IPS-18c (cell line): ENCODE measurements at regions not wholly inside any gene's neighbourhood (a gene's known extent, or its start where the extent isn't known, plus 50 kb on each side); places are given as distances from the start of the nearest gene placed in this dataset.

Source experiments
- H3K4me3 ChIP-seq: 2 replicates; pipeline ENCODE4 v1.7.0; 2013; ENCODE audit warnings: low read depth, mild to moderate bottlenecking, low read length, moderate library complexity; ENCODE audit not compliant: insufficient read depth
- H3K9me3 ChIP-seq: one replicate; pipeline ENCODE4 v1.6.1; 2013; ENCODE audit warnings: mild to moderate bottlenecking, low read length, moderate library complexity; ENCODE audit not compliant: control insufficient read depth, insufficient read depth

DNA sequence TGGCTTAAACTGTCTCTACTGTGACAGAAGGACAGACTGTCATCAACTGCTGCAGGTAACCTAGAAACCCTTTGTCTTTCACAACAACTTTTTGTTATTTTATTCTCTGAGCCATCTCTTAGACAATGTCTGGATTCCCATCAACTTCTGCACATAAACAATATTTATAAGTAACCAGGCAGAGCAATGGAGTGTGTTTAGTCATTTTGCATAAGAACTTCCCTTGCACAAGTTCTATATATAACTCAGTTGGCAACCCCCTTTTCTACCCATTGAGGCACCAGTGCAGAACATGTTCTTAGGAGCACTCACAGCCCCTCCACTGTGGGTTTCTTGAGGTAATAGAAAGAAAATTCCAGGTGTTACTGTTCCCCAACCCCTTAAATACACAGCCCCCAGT is 65.0 kb upstream of the IL6 start:
- no peaks in the 10 kb centered on the region for H3K9me3 ChIP-seq
- no peak overlapping the region for H3K4me3 ChIP-seq

- no peaks in the 10 kb centered on the region for H3K9me3 ChIP-seq
- H3K4me3 ChIP-seq, result no peak overlapping the region
Measured at GRCh38 chr7:22660732-22661131, 66.3 kb upstream of the IL6 start.

- no peaks in the 10 kb centered on the region for H3K9me3 ChIP-seq
- H3K4me3 ChIP-seq, result no peak overlapping the region
Measured at GRCh38 chr7:22660293-22660692, 66.7 kb upstream of the IL6 start.

GRCh38 chr7:22659741-22660140 is 67.3 kb upstream of the IL6 start:
- Histone ChIP-seq H3K4me3 (no peak overlapping the region), H3K9me3 (no peaks in the 10 kb centered on the region)

GRCh38 chr7:22658031-22658430 is 69.0 kb upstream of the IL6 start:
- H3K9me3 ChIP-seq, result no peaks in the 10 kb centered on the region
- no peak overlapping the region for H3K4me3 ChIP-seq

DNA sequence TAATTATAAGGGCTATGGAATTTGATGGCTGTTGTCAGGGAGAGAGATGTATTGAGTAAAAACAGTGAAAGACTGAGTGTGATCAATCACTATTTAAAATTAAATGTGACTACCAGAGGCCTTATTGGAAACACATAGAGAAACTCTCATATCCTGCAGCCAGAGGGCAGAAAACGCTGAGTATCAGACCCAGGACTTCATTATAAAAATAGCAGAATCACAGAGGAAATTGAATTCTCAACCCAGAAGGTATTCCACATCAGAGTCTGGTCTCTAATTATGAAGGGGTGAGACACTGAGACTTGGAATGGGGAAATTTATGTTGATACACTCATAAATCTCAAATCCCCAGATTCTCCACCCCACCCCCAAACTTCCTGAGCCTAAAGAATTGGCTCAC is 69.5 kb upstream of the IL6 start:
- no peak overlapping the region for H3K4me3 ChIP-seq
- no peaks in the 10 kb centered on the region for H3K9me3 ChIP-seq

GRCh38 chr7:22655781-22656180 is 71.2 kb upstream of the IL6 start:
- H3K4me3 ChIP-seq, result no peak overlapping the region

DNA sequence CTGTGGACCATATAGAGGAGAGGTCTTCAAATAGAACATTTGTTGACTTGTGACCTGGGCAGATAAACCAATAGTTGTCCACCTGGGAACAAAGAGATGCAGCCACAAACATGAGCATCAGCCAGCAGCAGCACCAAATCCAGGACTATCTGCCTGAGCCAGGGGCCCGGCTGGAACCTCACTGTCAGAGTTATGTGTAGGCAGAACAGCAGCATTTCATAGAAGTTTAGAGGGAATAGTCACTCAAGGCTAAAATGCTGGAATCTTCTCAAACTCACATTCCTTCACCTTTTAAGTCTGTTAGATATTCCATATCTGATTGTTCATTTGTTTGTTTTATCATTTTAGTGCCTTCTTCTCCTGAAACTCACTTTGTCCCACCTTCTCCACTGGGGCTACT is 72.2 kb upstream of the IL6 start:
- Histone ChIP-seq H3K4me3 (no peak overlapping the region), H3K9me3 (no peaks in the 10 kb centered on the region)

More at GRCh38 chr7:22655781-22656180, 71.2 kb upstream of the IL6 start:
- no peaks in the 10 kb centered on the region for H3K9me3 ChIP-seq

DNA sequence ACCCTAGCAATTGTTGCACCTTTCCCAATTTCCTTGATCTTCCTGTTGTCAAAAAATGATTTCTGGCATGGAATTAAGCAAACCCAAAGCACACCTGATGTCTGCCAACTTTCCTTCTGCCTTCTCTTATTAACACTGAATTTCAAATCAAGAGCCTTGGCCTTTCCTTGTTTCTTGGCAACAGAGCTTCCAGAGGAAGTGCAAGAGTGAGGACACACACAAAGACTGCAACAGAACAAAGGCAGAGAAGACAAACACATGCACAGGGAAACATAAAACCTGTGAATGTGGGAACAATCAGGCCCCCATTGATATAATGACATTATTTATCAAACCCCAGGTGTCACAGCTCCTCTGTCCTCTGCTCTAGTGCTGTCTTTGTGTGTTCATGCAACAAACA is 73.0 kb upstream of the IL6 start:
- Histone ChIP-seq H3K4me3 (no peak overlapping the region), H3K9me3 (no peaks in the 10 kb centered on the region)

DNA sequence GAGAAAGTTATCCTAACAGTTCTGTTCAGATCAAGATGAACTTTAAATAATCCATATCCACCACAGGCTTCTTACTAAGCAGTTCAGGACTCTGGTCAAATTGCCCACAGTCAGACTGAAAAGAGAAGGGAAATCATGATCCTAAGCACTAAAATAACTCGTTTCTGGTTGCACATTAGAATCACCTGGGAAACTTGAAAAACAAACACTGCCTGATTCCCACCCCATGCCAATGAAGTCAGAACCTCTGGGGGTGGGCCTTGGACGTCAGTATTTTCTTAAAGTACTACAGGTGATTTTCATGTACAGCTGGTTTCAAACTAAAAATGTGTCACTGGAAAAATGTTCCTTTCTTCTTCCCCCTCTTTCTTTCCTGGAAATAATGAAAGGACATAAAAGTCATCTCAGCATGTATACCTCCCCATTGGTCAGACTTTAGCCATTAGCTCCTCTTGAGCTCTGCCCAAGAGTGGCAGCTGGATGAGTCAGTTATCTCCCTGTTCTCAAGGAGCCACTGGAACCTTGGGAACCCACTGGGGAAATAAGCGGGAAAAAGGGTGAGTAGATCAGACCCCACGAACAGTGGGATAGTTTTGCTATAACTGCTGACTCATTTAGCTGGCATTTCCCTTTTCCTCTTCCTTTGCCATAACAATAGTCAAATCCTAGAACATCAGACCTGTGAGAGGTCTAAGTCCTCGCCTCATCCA is 75.3 kb upstream of the IL6 start:
- no peak overlapping the region for H3K4me3 ChIP-seq
- H3K9me3 ChIP-seq, result no peaks in the 10 kb centered on the region

- Histone ChIP-seq H3K9me3 (no peaks in the 10 kb centered on the region), H3K4me3 (no peak overlapping the region)
Measured at GRCh38 chr7:22651036-22651435, 76.0 kb upstream of the IL6 start.

DNA sequence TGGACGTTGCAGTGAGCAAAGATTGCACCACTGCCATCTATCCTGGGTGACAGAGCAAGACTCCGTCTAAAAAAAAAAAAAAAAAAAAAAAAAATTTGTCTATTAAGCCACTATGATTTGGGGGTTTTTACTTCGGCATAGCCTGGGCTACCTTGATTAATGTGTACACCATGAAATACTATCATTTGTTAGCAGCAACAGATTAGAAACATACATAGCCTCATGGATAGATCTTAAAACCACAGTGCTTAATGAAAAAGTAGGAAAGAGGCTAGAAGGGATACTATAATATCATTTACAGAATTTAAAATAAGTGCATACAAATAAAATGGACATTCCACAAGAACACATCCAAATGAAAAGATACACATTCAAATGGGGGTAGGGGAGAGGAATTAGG is 77.3 kb upstream of the IL6 start:
- no peaks in the 10 kb centered on the region for H3K9me3 ChIP-seq

DNA sequence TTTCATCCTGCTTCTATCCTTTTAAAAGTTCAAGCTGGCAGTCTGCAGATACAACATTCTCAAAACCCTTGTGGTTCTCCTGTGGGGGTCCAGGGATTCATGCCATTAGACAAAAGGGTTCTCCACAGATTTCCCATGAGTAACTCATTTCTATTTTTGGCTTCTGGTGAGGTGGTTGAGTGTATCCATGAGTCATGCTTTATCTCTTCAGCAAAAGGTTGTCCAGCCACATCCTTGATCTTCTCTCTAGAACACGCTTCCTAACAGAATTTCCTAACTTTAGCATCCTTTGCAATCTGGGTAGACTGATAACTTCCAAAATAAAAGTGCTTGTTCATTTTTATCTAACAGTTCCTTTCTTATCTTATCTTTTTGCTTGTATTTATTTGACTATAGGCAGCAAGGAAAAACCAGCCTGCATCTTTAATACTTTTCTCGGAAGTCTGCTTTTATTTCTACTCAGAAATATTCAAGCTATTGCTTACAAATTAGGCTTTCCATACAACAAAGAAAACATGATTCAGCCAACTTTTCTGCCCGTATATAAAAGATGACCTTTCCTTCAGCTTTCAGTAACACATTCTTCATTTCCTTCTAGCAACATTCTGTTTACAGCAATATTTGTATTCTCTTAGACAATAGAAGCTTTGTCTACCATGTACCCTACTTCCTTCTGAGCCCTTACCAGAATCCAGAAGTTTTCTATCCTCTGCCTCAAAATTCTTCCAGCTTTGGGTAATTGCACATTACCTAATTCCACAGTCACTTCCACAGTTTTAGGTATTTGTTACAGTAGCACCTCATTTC is 79.3 kb upstream of the IL6 start:
- H3K4me3 ChIP-seq, result no peak overlapping the region
- no peaks in the 10 kb centered on the region for H3K9me3 ChIP-seq

More for the DNA sequence above, 77.3 kb upstream of the IL6 start:
- no peak overlapping the region for H3K4me3 ChIP-seq

DNA sequence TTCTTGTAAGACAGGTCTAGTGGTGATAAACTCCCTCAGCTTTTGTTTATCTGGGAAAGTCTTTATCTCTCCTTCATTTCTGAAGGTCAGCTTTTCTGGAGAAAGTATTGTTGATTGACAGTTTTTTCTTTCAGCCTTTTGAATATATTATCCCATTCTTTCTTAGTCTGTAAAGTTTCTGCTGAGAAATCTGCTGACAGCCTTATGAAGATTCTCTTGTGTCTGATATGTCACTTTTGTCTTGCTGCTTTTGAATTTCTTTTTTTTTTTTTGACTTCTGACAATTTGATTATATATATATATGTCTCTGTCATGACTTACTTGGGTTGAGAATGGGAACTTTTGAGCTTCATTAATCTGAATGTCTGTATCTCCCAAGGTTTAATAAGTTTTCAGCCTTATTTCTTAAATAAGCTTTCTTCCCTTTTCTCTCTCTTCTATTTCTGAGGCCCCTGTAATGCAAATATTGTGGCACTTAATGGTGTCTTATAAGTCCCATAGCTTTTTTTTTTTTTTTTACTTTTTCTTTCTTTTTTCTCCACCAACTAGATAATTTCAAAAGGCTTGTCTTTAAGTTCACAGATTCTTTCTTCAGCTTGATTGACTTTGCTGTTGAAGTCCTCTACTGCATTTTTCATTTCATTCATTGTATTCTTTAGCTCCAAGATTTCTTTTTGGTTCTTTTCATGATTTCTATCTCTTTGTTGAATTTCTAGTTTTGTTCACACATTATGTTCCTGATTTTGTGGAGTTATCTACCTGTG is 81.4 kb upstream of the IL6 start:
- H3K9me3 ChIP-seq, result no peaks in the 10 kb centered on the region
- H3K4me3 ChIP-seq, result no peak overlapping the region

DNA sequence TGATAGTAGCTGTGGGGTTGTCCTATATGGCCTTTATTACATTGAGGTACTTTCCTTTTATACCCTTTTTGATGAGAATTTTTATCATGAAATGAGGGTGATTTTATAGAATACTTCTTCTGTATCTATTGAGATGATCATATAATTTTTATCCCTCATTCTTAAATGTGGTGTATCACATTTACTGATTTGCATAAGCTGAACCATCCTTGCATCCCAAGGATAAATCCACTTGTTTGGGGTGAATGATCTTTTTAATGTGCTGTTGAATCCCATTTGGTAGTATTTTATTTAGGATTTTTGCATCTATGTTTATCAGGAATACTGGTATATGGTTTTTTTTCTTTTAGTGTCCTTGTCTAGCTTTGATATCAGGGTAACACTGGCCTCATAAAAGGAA is 84.5 kb upstream of the IL6 start:
- no peak overlapping the region for H3K4me3 ChIP-seq
- H3K9me3 ChIP-seq, result no peaks in the 10 kb centered on the region

DNA sequence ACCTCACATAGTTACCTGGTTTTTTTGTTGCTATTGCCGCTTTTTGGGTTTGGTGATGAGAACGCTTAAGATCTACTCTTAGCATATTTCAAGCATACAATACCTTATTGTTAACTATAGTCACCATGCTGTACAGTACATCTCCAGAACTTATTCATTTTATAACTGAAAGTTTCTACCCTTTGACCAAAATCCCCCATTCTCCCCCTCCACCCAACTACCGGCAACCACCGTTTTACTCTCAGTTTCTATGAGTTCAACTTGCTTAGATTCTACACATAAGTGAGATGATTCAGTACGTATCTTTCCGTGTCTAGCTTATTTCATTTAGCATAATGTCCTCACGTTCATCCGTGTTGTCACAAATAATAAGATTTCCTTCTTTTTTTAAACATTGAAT is 86.7 kb upstream of the IL6 start:
- Histone ChIP-seq H3K4me3 (no peak overlapping the region), H3K9me3 (peaks cover 2% of the 10 kb centered on the region)

DNA sequence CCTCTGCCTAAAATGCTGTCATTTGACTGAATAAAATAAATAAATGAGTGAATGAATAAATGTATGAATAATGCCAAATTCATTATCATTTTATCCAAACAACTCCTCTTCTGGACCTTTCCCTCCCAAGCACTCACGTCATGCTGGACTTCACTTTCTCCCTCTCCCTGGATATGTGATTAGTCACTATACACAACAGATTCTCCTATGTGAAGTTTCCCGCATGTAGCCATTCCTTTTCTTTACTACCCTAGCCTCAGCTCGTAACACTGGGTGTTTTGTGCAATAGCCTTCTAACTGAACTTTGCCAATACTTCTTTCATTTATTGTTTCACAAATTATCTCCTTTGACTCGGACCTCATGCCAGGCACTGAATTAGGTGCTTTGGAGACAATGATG is 87.6 kb upstream of the IL6 start:
- H3K9me3 ChIP-seq, result peaks cover 2% of the 10 kb centered on the region
- H3K4me3 ChIP-seq, result no peak overlapping the region

GRCh38 chr7:22635349-22635748 is 91.7 kb upstream of the IL6 start:
- no peak overlapping the region for H3K4me3 ChIP-seq
- peaks cover 2% of the 10 kb centered on the region for H3K9me3 ChIP-seq
